Lower lobe of right lung (tissue), 2 donors: ENCODE measurements at regions not wholly inside any gene's neighbourhood (a gene's known extent, or its start where the extent isn't known, plus 50 kb on each side); places are given as distances from the start of the nearest gene placed in this dataset.

ENCODE experiments used
- ATAC-seq, 2 donors: fragments of 200-7000 bp; cut with Tn5 transposase; one replicate each; pipeline ENCODE4 v1.9.1; 2020 to 2022; ENCODE audit warnings: mild to moderate bottlenecking in 2 of 2, moderate library complexity in 2 of 2
- DNase-seq: peaks from one replicate; pipeline ENCODE4 v3.0.0-alpha.2; 2020
- H3K27ac ChIP-seq: fragments of 200-600 bp; one replicate; pipeline ENCODE4 v1.8.0; 2022
- H3K27me3 ChIP-seq: fragments of 200-600 bp; one replicate; pipeline ENCODE4 v1.8.0; 2022; ENCODE audit warnings: low read depth
- H3K36me3 ChIP-seq: fragments of 200-600 bp; one replicate; pipeline ENCODE4 v1.8.0; 2022; ENCODE audit warnings: mild to moderate bottlenecking
- H3K4me1 ChIP-seq: fragments of 200-600 bp; one replicate; pipeline ENCODE4 v1.8.0; 2022
- H3K4me3 ChIP-seq: fragments of 200-600 bp; one replicate; pipeline ENCODE4 v1.8.0; 2022; ENCODE audit warnings: mild to moderate bottlenecking
- H3K9me3 ChIP-seq: fragments of 200-600 bp; one replicate; pipeline ENCODE4 v1.8.0; 2022
- intact Hi-C: fragments of 100-400 bp; cut with DNase I; formaldehyde crosslinking; loops from one replicate; pipeline ENCODE4 v1.11.0; 2022
- TF ChIP-seq, protein P1 (sequence below): fragments of 200-600 bp; IDR thresholded peaks from one replicate; pipeline ENCODE4 v1.8.0; 2022; ENCODE audit warnings: antibody characterized with exemption, mild to moderate bottlenecking
- donor health status: DM: no; HTN: yes; CAD: no; lungs with severe emphysema.

GRCh38 chr7:120165227-120165626 is 107.7 kb upstream of the KCND2 start:
- intact Hi-C loops, result no loop called here
- H3K4me1 ChIP-seq, result no peaks in the 10 kb centered on the region
- H3K36me3 ChIP-seq, result no peaks in the 10 kb centered on the region
- no peak overlapping the region for H3K4me3 ChIP-seq
- no peaks in the 10 kb centered on the region for H3K9me3 ChIP-seq
- ATAC-seq (no peak), DNase-seq (no peak)
- TF ChIP-seq, protein P1, sequence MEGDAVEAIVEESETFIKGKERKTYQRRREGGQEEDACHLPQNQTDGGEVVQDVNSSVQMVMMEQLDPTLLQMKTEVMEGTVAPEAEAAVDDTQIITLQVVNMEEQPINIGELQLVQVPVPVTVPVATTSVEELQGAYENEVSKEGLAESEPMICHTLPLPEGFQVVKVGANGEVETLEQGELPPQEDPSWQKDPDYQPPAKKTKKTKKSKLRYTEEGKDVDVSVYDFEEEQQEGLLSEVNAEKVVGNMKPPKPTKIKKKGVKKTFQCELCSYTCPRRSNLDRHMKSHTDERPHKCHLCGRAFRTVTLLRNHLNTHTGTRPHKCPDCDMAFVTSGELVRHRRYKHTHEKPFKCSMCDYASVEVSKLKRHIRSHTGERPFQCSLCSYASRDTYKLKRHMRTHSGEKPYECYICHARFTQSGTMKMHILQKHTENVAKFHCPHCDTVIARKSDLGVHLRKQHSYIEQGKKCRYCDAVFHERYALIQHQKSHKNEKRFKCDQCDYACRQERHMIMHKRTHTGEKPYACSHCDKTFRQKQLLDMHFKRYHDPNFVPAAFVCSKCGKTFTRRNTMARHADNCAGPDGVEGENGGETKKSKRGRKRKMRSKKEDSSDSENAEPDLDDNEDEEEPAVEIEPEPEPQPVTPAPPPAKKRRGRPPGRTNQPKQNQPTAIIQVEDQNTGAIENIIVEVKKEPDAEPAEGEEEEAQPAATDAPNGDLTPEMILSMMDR, result no peak
- H3K27ac ChIP-seq, result no peak overlapping the region
- H3K27me3 ChIP-seq, result no peaks in the 10 kb centered on the region

DNA sequence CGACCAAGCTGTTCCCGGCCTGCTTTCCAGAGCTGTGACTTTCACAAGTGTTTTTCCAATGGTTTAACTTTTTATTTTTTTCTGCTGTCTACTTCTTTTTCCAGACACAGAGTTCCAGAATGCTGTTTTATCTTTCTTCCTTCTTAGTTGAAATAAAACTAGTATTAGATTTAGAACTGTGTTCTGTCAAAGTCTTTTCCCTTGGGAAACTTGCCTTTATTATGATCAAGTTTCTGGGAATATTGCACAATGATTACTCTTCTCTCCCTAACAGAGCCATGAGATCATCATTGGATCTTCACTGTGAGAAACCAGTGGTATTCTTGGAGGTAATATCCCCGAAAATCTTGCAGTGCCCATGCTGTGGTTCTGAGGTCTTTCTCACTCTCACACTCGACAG is 104.9 kb upstream of the KCND2 start:
- Histone ChIP-seq H3K4me1 (no peaks in the 10 kb centered on the region), H3K4me3 (no peak overlapping the region), H3K27me3 (no peaks in the 10 kb centered on the region), H3K9me3 (no peaks in the 10 kb centered on the region), H3K27ac (no peak overlapping the region), H3K36me3 (no peaks in the 10 kb centered on the region)
- no peak for DNase-seq
- TF ChIP-seq, protein P1, result no peak
- intact Hi-C loops, result no loop called here
- ATAC-seq, result no peak

GRCh38 chr7:120169996-120170783 is 102.8 kb upstream of the KCND2 start:
- H3K4me3 ChIP-seq, result no peak overlapping the region
- no peaks in the 10 kb centered on the region for H3K36me3 ChIP-seq
- DNase-seq, result no peak
- ATAC-seq, result no peak
- H3K4me1 ChIP-seq, result no peaks in the 10 kb centered on the region
- H3K27ac ChIP-seq, result no peak overlapping the region
- no peaks in the 10 kb centered on the region for H3K27me3 ChIP-seq
- TF ChIP-seq, protein P1, result no peak
- intact Hi-C loops, result no loop called here
- H3K9me3 ChIP-seq, result no peaks in the 10 kb centered on the region

GRCh38 chr7:120170834-120171233 is 102.1 kb upstream of the KCND2 start:
- Histone ChIP-seq H3K9me3 (no peaks in the 10 kb centered on the region), H3K27me3 (no peaks in the 10 kb centered on the region), H3K36me3 (no peaks in the 10 kb centered on the region), H3K4me1 (no peaks in the 10 kb centered on the region), H3K4me3 (no peak overlapping the region), H3K27ac (no peak overlapping the region)
- DNase-seq, result no peak
- intact Hi-C loops, result no loop called here
- ATAC-seq, result no peak
- TF ChIP-seq, protein P1, result no peak

- no peak overlapping the region for H3K27ac ChIP-seq
- no peaks in the 10 kb centered on the region for H3K36me3 ChIP-seq
- no peaks in the 10 kb centered on the region for H3K27me3 ChIP-seq
- ATAC-seq (no peak), DNase-seq (no peak)
- TF ChIP-seq, protein P1, result no peak
- no peaks in the 10 kb centered on the region for H3K4me1 ChIP-seq
- no peak overlapping the region for H3K4me3 ChIP-seq
- H3K9me3 ChIP-seq, result no peaks in the 10 kb centered on the region
- intact Hi-C loops, result no loop called here
These were observed 101.6 kb upstream of the KCND2 start for GRCh38 chr7:120171406-120171805.
